GM12891 (cell line): ENCODE measurements at regions not wholly inside any gene's neighbourhood (a gene's known extent, or its start where the extent isn't known, plus 50 kb on each side); places are given as distances from the start of the nearest gene placed in this dataset.

Source experiments
- PAX5 ChIP-seq: IDR thresholded peaks from 2 replicates; pipeline ENCODE4 v1.6.1; 2011; ENCODE audit warnings: low read length, moderate library complexity, mild to moderate bottlenecking; ENCODE audit not compliant: insufficient read depth, severe bottlenecking
- POLR2A ChIP-seq: IDR thresholded peaks from 2 replicates; pipeline ENCODE4 v1.6.1; 2011; ENCODE audit warnings: low read depth, low read length, control low read depth
- POLR2AphosphoS5 ChIP-seq: IDR thresholded peaks from 2 replicates; pipeline ENCODE4 v1.6.1; 2011; ENCODE audit warnings: low read depth, low read length, control low read depth
- POU2F2 ChIP-seq: IDR thresholded peaks from 2 replicates; pipeline ENCODE4 v1.6.1; 2011; ENCODE audit warnings: low read depth, mild to moderate bottlenecking, control low read depth, low read length, moderate library complexity
- TAF1 ChIP-seq: IDR thresholded peaks from 2 replicates; pipeline ENCODE4 v1.6.1; 2011; ENCODE audit warnings: low read depth, low read length, control low read depth

DNA sequence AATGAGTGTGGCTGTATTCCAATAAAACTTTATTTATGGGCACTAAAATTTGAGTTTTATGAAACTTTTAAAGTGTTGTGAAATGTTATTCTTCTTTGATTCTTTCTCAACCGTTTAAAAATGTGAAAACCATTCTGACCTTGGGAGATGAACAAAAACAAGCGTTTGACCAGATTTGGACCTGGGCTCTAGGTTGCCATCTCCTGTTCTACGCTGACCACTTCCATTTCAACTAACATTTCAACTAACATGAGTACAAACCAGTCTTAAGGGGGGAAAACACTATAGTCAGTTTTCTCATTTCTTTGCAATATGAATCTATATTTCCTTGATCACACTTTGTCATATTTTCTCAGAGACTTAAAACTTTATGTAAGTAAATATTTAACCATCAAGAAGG, 118.4 kb upstream of the IRX5 start:
- no peak for TF ChIP-seq POLR2A
- TF ChIP-seq POLR2AphosphoS5: no peak
- TF ChIP-seq PAX5: no peak
- TF ChIP-seq TAF1: no peak
- no peak for TF ChIP-seq POU2F2
